A673 (cell line): ENCODE measurements at regions not wholly inside any gene's neighbourhood (a gene's known extent, or its start where the extent isn't known, plus 50 kb on each side); places are given as distances from the start of the nearest gene placed in this dataset.

Experiments
- EZH2 ChIP-seq: fragments of 200-600 bp; sonication (generic); IDR thresholded peaks from 2 replicates; pipeline ENCODE4 v1.6.1; 2017; ENCODE audit warnings: borderline replicate concordance, low read depth, mild to moderate bottlenecking, mixed read lengths, antibody characterized with exemption, low read length; ENCODE audit not compliant: poor library complexity, severe bottlenecking
- TF ChIP-seq, protein P1 (sequence below): fragments of 300-800, 200-600 bp; sonication (generic); conservative IDR thresholded peaks from 2 replicates; pipeline ENCODE4 v1.5.1; 2017; ENCODE audit warnings: low read depth, mild to moderate bottlenecking, antibody characterized with exemption, low read length, moderate library complexity, mixed read lengths

- TF ChIP-seq, protein P1, sequence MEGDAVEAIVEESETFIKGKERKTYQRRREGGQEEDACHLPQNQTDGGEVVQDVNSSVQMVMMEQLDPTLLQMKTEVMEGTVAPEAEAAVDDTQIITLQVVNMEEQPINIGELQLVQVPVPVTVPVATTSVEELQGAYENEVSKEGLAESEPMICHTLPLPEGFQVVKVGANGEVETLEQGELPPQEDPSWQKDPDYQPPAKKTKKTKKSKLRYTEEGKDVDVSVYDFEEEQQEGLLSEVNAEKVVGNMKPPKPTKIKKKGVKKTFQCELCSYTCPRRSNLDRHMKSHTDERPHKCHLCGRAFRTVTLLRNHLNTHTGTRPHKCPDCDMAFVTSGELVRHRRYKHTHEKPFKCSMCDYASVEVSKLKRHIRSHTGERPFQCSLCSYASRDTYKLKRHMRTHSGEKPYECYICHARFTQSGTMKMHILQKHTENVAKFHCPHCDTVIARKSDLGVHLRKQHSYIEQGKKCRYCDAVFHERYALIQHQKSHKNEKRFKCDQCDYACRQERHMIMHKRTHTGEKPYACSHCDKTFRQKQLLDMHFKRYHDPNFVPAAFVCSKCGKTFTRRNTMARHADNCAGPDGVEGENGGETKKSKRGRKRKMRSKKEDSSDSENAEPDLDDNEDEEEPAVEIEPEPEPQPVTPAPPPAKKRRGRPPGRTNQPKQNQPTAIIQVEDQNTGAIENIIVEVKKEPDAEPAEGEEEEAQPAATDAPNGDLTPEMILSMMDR: no peak
- no peak for TF ChIP-seq EZH2
Observed at GRCh38 chr13:24064371-24064770, 96.1 kb upstream of the SPATA13 start.
